T-cell (primary cell): ENCODE measurements at regions not wholly inside any gene's neighbourhood (a gene's known extent, or its start where the extent isn't known, plus 50 kb on each side); places are given as distances from the start of the nearest gene placed in this dataset.

ENCODE experiments used
- ATAC-seq, 4 experiments: fragments of 200-7000 bp in 3 of 4; fragments of 150-1000 bp in 1 of 4; cut with Tn5 transposase; replicated peaks in 1 of 4; 1 replicate in 3 of 4; 2 replicates in 1 of 4; pipeline ENCODE4 v1.10.0; 2021; ENCODE audit warnings: moderate library complexity in 3 of 4, mild to moderate bottlenecking in 2 of 4, moderate number of reproducible peaks in 1 of 4
- CTCF ChIA-PET, 2 donors: fragments of 300-600 bp; sonication (Branson Sonifier 250); formaldehyde crosslinking; loops; one replicate each; lab custom pipeline; 2022; ENCODE audit warnings: antibody characterized with exemption in 2 of 2; lab: Charles Lee
- POLR2A ChIA-PET, 2 donors: fragments of 300-600 bp; sonication (Branson Sonifier 250); formaldehyde crosslinking; loops; one replicate each; lab custom pipeline; 2022; ENCODE audit warnings: antibody characterized with exemption in 2 of 2; lab: Charles Lee
- DNase-seq, 35 experiments: peaks; one replicate each; pipeline versions ENCODE4 v3.0.0 to v3.0.0-alpha.2; 2013 to 2023
- H3K27ac ChIP-seq: one replicate; pipeline ENCODE4 v1.5.1; 2013; ENCODE audit warnings: low read length
- H3K27me3 ChIP-seq, 2 experiments: replicated peaks in 1 of 2; 1 replicate in 1 of 2; 2 replicates in 1 of 2; pipeline versions ENCODE4 v1.6.1 to v1.7.0; 2013; ENCODE audit warnings: low read length in 1 of 2, mixed read lengths in 1 of 2; ENCODE audit not compliant: control insufficient read depth in 2 of 2, insufficient read depth in 2 of 2; ENCODE audit errors: extremely low read depth in 1 of 2
- H3K36me3 ChIP-seq, 2 donors: 1 replicate in 1 of 2; 2 replicates in 1 of 2; pipeline versions ENCODE4 v1.6.1 to v1.7.0; 2013; ENCODE audit warnings: low read length in 1 of 2; ENCODE audit not compliant: control insufficient read depth in 2 of 2, insufficient read depth in 1 of 2; ENCODE audit errors: extremely low read depth in 1 of 2
- H3K4me1 ChIP-seq, 2 experiments: 1 replicate in 1 of 2; 2 replicates in 1 of 2; pipeline versions ENCODE4 v1.6.1 to v1.7.0; 2013; ENCODE audit warnings: low read length in 2 of 2, mixed read lengths in 1 of 2; ENCODE audit not compliant: insufficient read depth in 2 of 2, control insufficient read depth in 1 of 2; ENCODE audit errors: extremely low read depth in 1 of 2
- H3K4me3 ChIP-seq, 2 donors: 1 replicate in 1 of 2; 2 replicates in 1 of 2; pipeline versions ENCODE4 v1.5.1 to v1.7.0; 2013; ENCODE audit warnings: mild to moderate bottlenecking in 2 of 2, low read length in 1 of 2, moderate library complexity in 1 of 2; ENCODE audit not compliant: control insufficient read depth in 1 of 2; ENCODE audit errors: extremely low read depth in 1 of 2
- H3K9me3 ChIP-seq: 2 replicates; pipeline ENCODE4 v1.7.0; 2013
- H3K27ac Mint-ChIP-seq, 2 donors: one replicate each; pipeline ENCODE4 v1.8.0; 2020 to 2021; ENCODE audit warnings: mild to moderate bottlenecking in 2 of 2, mixed read lengths in 2 of 2
- H3K27me3 Mint-ChIP-seq, 2 donors: one replicate each; pipeline ENCODE4 v1.8.0; 2021 to 2022; ENCODE audit warnings: mixed read lengths in 2 of 2
- H3K36me3 Mint-ChIP-seq: one replicate; pipeline ENCODE4 v1.8.0; 2021; ENCODE audit warnings: mixed read lengths
- H3K4me1 Mint-ChIP-seq, 3 donors: one replicate each; pipeline ENCODE4 v1.8.0; 2020 to 2022; ENCODE audit warnings: mixed read lengths in 3 of 3, mild to moderate bottlenecking in 1 of 3
- H3K4me3 Mint-ChIP-seq, 3 donors: one replicate each; pipeline ENCODE4 v1.8.0; 2020 to 2022; ENCODE audit warnings: mild to moderate bottlenecking in 3 of 3, mixed read lengths in 3 of 3, moderate library complexity in 3 of 3
- H3K9me3 Mint-ChIP-seq, 3 donors: one replicate each; pipeline ENCODE4 v1.8.0; 2020 to 2022; ENCODE audit warnings: mixed read lengths in 3 of 3
- WGBS: methylation state at CpG from one replicate; pipeline ENCODE4 v1.1.5; 2013; ENCODE audit warnings: missing lambda C conversion rate; ENCODE audit not compliant: insufficient coverage; 5-methylcytosine and 5-hydroxymethylcytosine counted together

- ChIA-PET CTCF (no interaction called here), POLR2A (no interaction called here)
- ATAC-seq (no peak), DNase-seq (no peak)
- Histone ChIP-seq H3K36me3 (no peaks in the 10 kb centered on the region), H3K4me3 (no peak overlapping the region), H3K27ac (no peak overlapping the region), H3K4me1 (no peaks in the 10 kb centered on the region), H3K27me3 (no peaks in the 10 kb centered on the region), H3K9me3 (no peaks in the 10 kb centered on the region)
- WGBS = 78% methylated on average over 7 of the region's 8 CpGs
- H3K27me3 Mint-ChIP-seq = no peaks in the 10 kb centered on the region
- H3K36me3 Mint-ChIP-seq = no peaks in the 10 kb centered on the region
- H3K4me3 Mint-ChIP-seq = no peak overlapping the region
- H3K4me1 Mint-ChIP-seq = no peaks in the 10 kb centered on the region
- H3K27ac Mint-ChIP-seq = no peak overlapping the region
- H3K9me3 Mint-ChIP-seq = no peaks in the 10 kb centered on the region
These were observed 140.1 kb downstream of the BTC start for GRCh38 chr4:74654230-74654681.

GRCh38 chr4:74656596-74656995 lies 137.7 kb downstream of the BTC start:
- Mint-ChIP-seq H3K27ac (no peak overlapping the region), H3K27me3 (no peaks in the 10 kb centered on the region), H3K4me1 (no peaks in the 10 kb centered on the region), H3K36me3 (no peaks in the 10 kb centered on the region), H3K9me3 (no peaks in the 10 kb centered on the region), H3K4me3 (no peak overlapping the region)
- DNase-seq (no peak), ATAC-seq (no peak)
- Histone ChIP-seq H3K9me3 (no peaks in the 10 kb centered on the region), H3K27me3 (no peaks in the 10 kb centered on the region), H3K27ac (no peak overlapping the region), H3K4me3 (no peak overlapping the region), H3K4me1 (no peaks in the 10 kb centered on the region), H3K36me3 (no peaks in the 10 kb centered on the region)
- WGBS = 100% methylated on average over 1 of the region's 1 CpG
- ChIA-PET CTCF (no interaction called here), POLR2A (no interaction called here)

GRCh38 chr4:74658116-74658515 lies 136.2 kb downstream of the BTC start:
- Histone ChIP-seq H3K27me3 (no peaks in the 10 kb centered on the region), H3K27ac (no peak overlapping the region), H3K4me1 (no peaks in the 10 kb centered on the region), H3K36me3 (no peaks in the 10 kb centered on the region), H3K4me3 (no peak overlapping the region), H3K9me3 (no peaks in the 10 kb centered on the region)
- Mint-ChIP-seq H3K9me3 (no peaks in the 10 kb centered on the region), H3K36me3 (no peaks in the 10 kb centered on the region), H3K4me3 (no peak overlapping the region), H3K27me3 (peaks cover 0 to 2% of the 10 kb centered on the region in 2 donors), H3K27ac (no peak overlapping the region), H3K4me1 (no peaks in the 10 kb centered on the region)
- ATAC-seq (no peak), DNase-seq (no peak)
- ChIA-PET CTCF (no interaction called here), POLR2A (no interaction called here)
- no CpG with 5 or more reads among the region's 1 CpG for WGBS

GRCh38 chr4:74659576-74660411 lies 134.5 kb downstream of the BTC start:
- peaks cover 3 to 4% of the 10 kb centered on the region in 2 donors for H3K27me3 Mint-ChIP-seq
- H3K9me3 ChIP-seq = no peaks in the 10 kb centered on the region

GRCh38 chr4:74660866-74661265 lies 133.5 kb downstream of the BTC start:
- Mint-ChIP-seq H3K27me3 (peaks cover 3 to 4% of the 10 kb centered on the region in 2 donors), H3K36me3 (no peaks in the 10 kb centered on the region), H3K27ac (no peak overlapping the region), H3K9me3 (no peaks in the 10 kb centered on the region), H3K4me3 (no peak overlapping the region), H3K4me1 (no peaks in the 10 kb centered on the region)
- Histone ChIP-seq H3K4me3 (no peak overlapping the region), H3K27me3 (no peaks in the 10 kb centered on the region), H3K9me3 (no peaks in the 10 kb centered on the region), H3K36me3 (no peaks in the 10 kb centered on the region), H3K27ac (no peak overlapping the region), H3K4me1 (no peaks in the 10 kb centered on the region)
- ChIA-PET POLR2A (interaction anchor here in 1 of 2 donors (0.6 kb wide), 1 partner anchor 35 kb away, joined by 3 read pairs; no protein-coding TSS in a partner anchor), CTCF (interaction anchor here (0.6 to 1.0 kb wide), 4 partner anchors 11 to 1217 kb away, joined by 3 to 5 read pairs (median 4); no protein-coding TSS in a partner anchor)
- DNase-seq (no peak), ATAC-seq (no peak)
- WGBS = no CpG with 5 or more reads among the region's 2 CpGs

More at GRCh38 chr4:74659576-74660411, 134.5 kb downstream of the BTC start:
- no peak for DNase-seq
- Histone ChIP-seq H3K36me3 (no peaks in the 10 kb centered on the region), H3K4me1 (no peaks in the 10 kb centered on the region), H3K27me3 (no peaks in the 10 kb centered on the region), H3K27ac (no peak overlapping the region), H3K4me3 (no peak overlapping the region)
- Mint-ChIP-seq H3K4me3 (no peak overlapping the region), H3K4me1 (no peaks in the 10 kb centered on the region), H3K36me3 (no peaks in the 10 kb centered on the region), H3K9me3 (no peaks in the 10 kb centered on the region), H3K27ac (no peak overlapping the region)
- ChIA-PET CTCF (no interaction called here), POLR2A (no interaction called here)
- ATAC-seq = no peak
- WGBS = no CpG with 5 or more reads among the region's 3 CpGs

GRCh38 chr4:74661427-74662201 lies 132.7 kb downstream of the BTC start:
- Mint-ChIP-seq H3K9me3 (no peaks in the 10 kb centered on the region), H3K36me3 (no peaks in the 10 kb centered on the region), H3K4me1 (no peaks in the 10 kb centered on the region), H3K27me3 (peaks cover 3 to 4% of the 10 kb centered on the region in 2 donors), H3K4me3 (no peak overlapping the region), H3K27ac (no peak overlapping the region)
- Histone ChIP-seq H3K9me3 (no peaks in the 10 kb centered on the region), H3K36me3 (no peaks in the 10 kb centered on the region), H3K4me3 (no peak overlapping the region), H3K27me3 (no peaks in the 10 kb centered on the region), H3K4me1 (no peaks in the 10 kb centered on the region), H3K27ac (no peak overlapping the region)
- no peak for ATAC-seq
- POLR2A ChIA-PET = interaction anchor here in 1 of 2 donors (0.6 kb wide), 1 partner anchor 35 kb away, joined by 3 read pairs; no protein-coding TSS in a partner anchor
- CTCF ChIA-PET = interaction anchor here (0.6 to 1.0 kb wide), 4 partner anchors 10 to 1216 kb away, joined by 3 to 5 read pairs (median 4); no protein-coding TSS in a partner anchor
- no CpG with 5 or more reads among the region's 2 CpGs for WGBS
- DNase-seq = no peak
